RWPE1 (cell line): ENCODE measurements at regions not wholly inside any gene's neighbourhood (a gene's known extent, or its start where the extent isn't known, plus 50 kb on each side); places are given as distances from the start of the nearest gene placed in this dataset.

Source experiments
- CTCF ChIA-PET: fragments of 350-600 bp; sonication (Branson Sonifier 250); formaldehyde crosslinking; extraction: SDS; loops from one replicate; lab custom pipeline; 2021; lab: Yijun Ruan, JAX
- POLR2A ChIA-PET: fragments of 400-600 bp; formaldehyde crosslinking; extraction: SDS; loops from one replicate; lab custom pipeline; 2020; ENCODE audit warnings: antibody characterized with exemption; ENCODE audit not compliant: low non-redundant PET; lab: Yijun Ruan, JAX
- DNase-seq: peaks from one replicate; pipeline ENCODE4 v3.0.0; 2012; ENCODE audit warnings: low spot score
- H3K27ac ChIP-seq: fragments of 450-650 bp; 2 replicates; pipeline ENCODE4 v1.5.1; 2017
- CTCF ChIP-seq: fragments of 450-650 bp; conservative IDR thresholded peaks from 2 replicates; pipeline ENCODE4 v1.5.1; 2017; ENCODE audit warnings: low read depth, mild to moderate bottlenecking

- ChIA-PET POLR2A (no interaction called here), CTCF (no interaction called here)
- no peak overlapping the region for H3K27ac ChIP-seq
- no peak for TF ChIP-seq CTCF
- DNase-seq: no peak
Measured at GRCh38 chr3:111301238-111301798, 229.7 kb downstream of the NECTIN3 start.

GRCh38 chr3:111302063-111302462 is 230.4 kb downstream of the NECTIN3 start:
- no peak for TF ChIP-seq CTCF
- POLR2A ChIA-PET: no interaction called here

GRCh38 chr3:111303760-111304159 is 232.1 kb downstream of the NECTIN3 start:
- POLR2A ChIA-PET: no interaction called here
- TF ChIP-seq CTCF: no peak
- no peak overlapping the region for H3K27ac ChIP-seq
- no peak for DNase-seq
- CTCF ChIA-PET: no interaction called here

More at GRCh38 chr3:111302063-111302462, 230.4 kb downstream of the NECTIN3 start:
- CTCF ChIA-PET: no interaction called here
- H3K27ac ChIP-seq: no peak overlapping the region
- DNase-seq: no peak

GRCh38 chr3:111307676-111308075 is 234.3 kb upstream of the CD96 start:
- no peak for TF ChIP-seq CTCF
- ChIA-PET POLR2A (no interaction called here), CTCF (no interaction called here)
- no peak for DNase-seq
- no peak overlapping the region for H3K27ac ChIP-seq

- no peak overlapping the region for H3K27ac ChIP-seq
- CTCF ChIA-PET: no interaction called here
- no peak for DNase-seq
- TF ChIP-seq CTCF: no peak
- POLR2A ChIA-PET: no interaction called here
Measured at GRCh38 chr3:111311126-111311525, 230.9 kb upstream of the CD96 start.

GRCh38 chr3:111311709-111312235 is 230.2 kb upstream of the CD96 start:
- TF ChIP-seq CTCF: no peak
- ChIA-PET CTCF (no interaction called here), POLR2A (no interaction called here)
- no peak for DNase-seq
- no peak overlapping the region for H3K27ac ChIP-seq
